Kidney epithelial cell (primary cell): ENCODE measurements at regions not wholly inside any gene's neighbourhood (a gene's known extent, or its start where the extent isn't known, plus 50 kb on each side); places are given as distances from the start of the nearest gene placed in this dataset.

ENCODE experiments used
- DNase-seq: peaks from one replicate; pipeline ENCODE4 v3.0.0-alpha.2; 2010; ENCODE audit warnings: low read depth
- H3K27me3 ChIP-seq: 2 replicates; pipeline ENCODE4 v1.6.0; 2011; ENCODE audit warnings: low read length; ENCODE audit not compliant: control insufficient read depth, insufficient read depth
- H3K36me3 ChIP-seq: 2 replicates; pipeline ENCODE4 v1.5.1; 2011; ENCODE audit warnings: low read length; ENCODE audit not compliant: control insufficient read depth, insufficient read depth
- H3K4me3 ChIP-seq: 2 replicates; pipeline ENCODE4 v1.5.1; 2011; ENCODE audit warnings: low read depth, mild to moderate bottlenecking, control low read depth, low read length
- TF ChIP-seq, protein P1 (sequence below): IDR thresholded peaks from 2 replicates; pipeline ENCODE4 v1.5.1; 2011; ENCODE audit warnings: mild to moderate bottlenecking, moderate library complexity, low read length, control low read depth, inconsistent platforms; ENCODE audit not compliant: insufficient read depth, poor library complexity, severe bottlenecking

DNA sequence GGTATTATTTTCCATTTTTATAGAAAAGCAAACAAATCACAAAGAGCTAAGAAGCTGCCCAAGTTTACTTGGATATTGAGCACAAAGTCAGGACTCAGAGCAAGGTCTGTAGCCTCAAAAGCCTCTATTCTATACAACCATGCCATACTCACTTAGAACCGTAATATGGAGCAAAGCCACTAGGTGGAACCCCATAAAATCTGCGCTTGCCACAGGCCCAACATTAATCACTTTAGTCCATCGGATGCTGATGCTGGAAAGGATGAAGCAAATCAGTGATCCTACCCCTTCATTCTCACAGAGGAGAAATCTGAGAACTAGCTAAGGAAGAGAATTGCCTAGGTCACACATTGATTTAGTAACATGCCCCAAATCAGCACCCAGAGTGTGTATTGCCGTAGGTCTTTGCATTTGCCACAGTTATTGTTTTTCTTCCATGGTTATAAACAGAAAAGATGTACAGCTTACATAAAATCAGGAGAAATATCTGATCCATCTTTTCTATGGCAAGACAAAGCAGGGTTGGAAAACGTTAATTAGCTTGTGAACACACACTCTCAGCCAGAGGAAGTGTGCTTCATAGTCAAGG lies 56.7 kb upstream of the RAB38 start:
- Histone ChIP-seq H3K4me3 (no peak overlapping the region), H3K36me3 (no peaks in the 10 kb centered on the region), H3K27me3 (no peaks in the 10 kb centered on the region)
- no peak for DNase-seq
- TF ChIP-seq, protein P1, sequence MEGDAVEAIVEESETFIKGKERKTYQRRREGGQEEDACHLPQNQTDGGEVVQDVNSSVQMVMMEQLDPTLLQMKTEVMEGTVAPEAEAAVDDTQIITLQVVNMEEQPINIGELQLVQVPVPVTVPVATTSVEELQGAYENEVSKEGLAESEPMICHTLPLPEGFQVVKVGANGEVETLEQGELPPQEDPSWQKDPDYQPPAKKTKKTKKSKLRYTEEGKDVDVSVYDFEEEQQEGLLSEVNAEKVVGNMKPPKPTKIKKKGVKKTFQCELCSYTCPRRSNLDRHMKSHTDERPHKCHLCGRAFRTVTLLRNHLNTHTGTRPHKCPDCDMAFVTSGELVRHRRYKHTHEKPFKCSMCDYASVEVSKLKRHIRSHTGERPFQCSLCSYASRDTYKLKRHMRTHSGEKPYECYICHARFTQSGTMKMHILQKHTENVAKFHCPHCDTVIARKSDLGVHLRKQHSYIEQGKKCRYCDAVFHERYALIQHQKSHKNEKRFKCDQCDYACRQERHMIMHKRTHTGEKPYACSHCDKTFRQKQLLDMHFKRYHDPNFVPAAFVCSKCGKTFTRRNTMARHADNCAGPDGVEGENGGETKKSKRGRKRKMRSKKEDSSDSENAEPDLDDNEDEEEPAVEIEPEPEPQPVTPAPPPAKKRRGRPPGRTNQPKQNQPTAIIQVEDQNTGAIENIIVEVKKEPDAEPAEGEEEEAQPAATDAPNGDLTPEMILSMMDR, result peak; percentile 60

GRCh38 chr11:88229303-88229702 lies 54.1 kb upstream of the RAB38 start:
- H3K4me3 ChIP-seq, result no peak overlapping the region
- TF ChIP-seq, protein P1, result no peak
- no peaks in the 10 kb centered on the region for H3K27me3 ChIP-seq
- no peaks in the 10 kb centered on the region for H3K36me3 ChIP-seq
- DNase-seq, result no peak
